Amygdala (tissue), 56 donors: ENCODE measurements at regions not wholly inside any gene's neighbourhood (a gene's known extent, or its start where the extent isn't known, plus 50 kb on each side); places are given as distances from the start of the nearest gene placed in this dataset.
"Not testable (repeated sequence)": the region's sequence is repeated elsewhere in the genome, so short reads cannot be mapped to it uniquely, and the experiment has no call there.

Experiments
- DNase-seq, 56 donors: peaks; one replicate each; lab custom pipeline; 2025; lab: John Stamatoyannopoulos, UW

DNA sequence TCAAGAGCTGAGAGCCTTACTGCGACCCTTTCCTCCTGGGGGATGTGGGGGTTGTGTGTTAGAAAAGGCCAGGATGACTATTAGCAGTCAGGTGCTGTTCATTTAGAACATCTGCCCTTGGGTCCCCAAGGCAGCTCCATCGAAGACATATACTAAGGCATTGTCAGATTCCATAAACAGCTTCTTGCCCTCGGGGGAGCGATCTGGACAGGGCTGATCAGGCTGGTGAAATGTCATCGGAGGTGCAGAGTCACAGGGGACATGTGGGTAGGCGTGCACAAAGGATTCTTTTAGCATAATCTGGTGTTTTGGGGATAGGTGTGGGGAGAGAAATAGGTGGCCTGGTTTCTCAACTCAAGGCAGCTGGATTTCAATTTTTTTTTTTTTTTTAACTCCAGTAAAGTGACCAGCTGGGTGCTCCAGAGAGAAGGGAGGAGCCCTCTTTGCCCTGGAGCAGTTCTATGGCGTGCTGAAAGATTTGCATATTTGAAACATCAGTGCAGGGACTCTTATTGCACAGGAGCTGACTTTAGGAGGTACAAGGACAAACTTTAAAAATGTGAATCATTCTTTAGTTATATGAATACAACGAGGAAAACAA lies 160.1 kb downstream of the SUDS3 start:
- DNase-seq = no peak

DNA sequence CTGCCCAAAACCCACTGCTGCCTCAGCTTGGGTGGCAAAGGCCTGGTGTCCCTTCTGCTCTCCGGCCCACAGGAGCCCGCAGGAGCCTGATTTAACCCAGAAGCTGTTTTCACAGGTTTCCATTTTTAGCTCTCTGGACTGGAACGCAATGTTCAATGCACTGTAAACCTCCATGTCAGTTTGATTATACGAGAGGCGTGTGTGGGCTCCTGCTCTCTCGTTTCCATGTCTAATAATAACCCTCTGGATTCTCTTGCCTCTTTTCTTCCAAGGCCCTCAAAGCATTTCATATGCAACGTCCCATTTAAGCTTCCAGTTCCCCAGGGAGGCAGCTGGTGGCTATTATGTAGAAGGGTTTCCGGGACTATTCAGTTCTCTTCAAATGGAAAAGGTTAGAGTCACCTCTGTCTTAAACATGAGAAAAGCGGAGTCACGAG lies 161.1 kb downstream of the SUDS3 start:
- peak in 14 of 56 donors; percentile 0 to 29 (median 6) for DNase-seq

DNA sequence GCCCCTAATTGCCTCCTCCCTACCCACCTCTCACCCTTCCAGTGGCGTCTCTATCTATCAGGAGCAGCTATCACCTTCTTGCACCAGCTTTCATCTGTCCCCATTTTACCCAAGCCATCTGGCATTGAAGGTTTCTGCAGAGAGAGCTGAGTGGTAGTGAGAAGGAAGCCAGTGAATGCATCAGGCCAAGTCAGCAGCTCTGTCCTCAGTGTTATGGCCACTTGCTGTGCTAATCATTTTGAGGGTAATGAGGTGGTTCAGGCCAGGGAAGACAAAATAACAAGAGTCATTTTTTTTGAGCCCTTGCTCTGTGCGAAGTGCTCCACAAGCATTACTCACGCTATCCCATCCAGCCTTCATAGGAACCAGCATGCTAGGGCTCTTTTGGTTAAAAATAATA lies 164.7 kb downstream of the SUDS3 start:
- no peak for DNase-seq

DNA sequence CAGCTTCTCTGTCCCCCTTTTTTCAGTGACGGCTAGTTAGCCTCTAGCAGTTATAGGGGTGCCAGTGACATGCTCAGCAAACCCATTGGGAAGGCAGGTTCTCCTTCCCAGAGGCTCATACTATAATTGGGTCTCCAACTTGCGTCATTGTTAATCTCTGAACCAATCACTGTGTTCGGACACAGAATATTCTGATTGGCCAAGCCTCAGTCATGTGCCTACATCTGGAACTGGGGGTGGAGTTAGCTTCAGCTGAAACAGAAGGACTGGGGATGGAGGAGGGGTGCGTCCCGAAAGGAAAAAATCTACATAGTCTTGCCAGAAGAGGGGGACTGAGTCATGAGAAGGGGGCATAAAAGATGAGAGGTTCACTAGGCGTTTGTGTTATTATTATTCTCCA lies 165.6 kb downstream of the SUDS3 start:
- DNase-seq = no peak

DNA sequence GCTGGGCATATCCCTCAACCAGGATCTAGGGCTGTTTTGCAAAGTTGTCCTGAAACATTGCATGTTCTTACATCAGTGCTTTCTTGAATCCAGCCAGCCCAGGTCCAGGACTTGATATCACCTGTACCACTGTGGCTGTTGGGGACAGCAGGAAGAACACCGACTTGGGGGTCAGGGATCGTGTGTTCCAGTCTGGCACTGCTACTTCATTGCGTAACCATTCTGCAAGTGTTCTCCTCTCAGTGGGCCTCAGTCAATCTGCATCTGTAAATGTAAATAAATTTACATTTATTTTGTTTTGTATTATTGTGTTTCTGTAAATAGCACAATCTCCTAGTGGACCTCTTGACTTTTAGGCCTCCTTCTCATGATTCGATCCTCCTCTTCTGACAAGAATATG lies 167.3 kb downstream of the SUDS3 start:
- DNase-seq = no peak

DNA sequence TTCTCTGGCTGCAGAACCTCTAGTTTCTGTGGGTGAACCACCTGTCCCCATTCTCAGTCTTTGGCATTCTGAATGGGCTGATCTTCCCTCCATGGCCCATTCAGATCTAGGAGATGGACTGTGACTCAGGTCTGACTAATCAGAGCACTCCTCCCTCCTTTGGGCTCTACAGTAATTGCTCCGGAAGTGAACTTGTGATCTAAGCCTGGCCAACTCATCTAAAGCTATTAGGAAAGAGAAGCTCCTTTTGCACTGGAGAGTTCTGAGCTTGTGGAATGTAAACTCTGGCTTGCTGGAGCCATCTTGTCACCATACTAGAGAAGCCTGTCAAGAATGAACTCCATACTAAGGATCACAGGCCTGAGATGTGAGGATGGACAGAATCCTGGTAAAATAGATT lies 168.2 kb downstream of the SUDS3 start:
- no peak for DNase-seq

DNA sequence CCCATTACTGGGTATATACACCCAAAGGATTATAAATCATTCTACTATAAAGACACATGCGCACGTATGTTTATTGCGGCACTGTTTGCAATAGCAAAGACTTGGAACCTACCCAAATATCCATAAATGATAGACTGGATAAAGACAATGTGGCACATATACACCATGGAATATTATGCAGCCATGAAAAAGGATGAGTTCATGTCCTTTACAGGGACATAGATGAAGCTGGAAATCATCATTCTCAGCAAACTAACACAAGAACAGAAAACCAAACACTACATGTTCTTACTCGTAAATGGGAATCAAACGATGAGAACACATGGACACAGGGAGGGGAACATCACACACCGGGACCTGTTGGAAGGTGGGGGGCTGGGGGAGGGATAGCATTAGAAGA lies 171.3 kb downstream of the SUDS3 start:
- DNase-seq = not testable (repeated sequence)

DNA sequence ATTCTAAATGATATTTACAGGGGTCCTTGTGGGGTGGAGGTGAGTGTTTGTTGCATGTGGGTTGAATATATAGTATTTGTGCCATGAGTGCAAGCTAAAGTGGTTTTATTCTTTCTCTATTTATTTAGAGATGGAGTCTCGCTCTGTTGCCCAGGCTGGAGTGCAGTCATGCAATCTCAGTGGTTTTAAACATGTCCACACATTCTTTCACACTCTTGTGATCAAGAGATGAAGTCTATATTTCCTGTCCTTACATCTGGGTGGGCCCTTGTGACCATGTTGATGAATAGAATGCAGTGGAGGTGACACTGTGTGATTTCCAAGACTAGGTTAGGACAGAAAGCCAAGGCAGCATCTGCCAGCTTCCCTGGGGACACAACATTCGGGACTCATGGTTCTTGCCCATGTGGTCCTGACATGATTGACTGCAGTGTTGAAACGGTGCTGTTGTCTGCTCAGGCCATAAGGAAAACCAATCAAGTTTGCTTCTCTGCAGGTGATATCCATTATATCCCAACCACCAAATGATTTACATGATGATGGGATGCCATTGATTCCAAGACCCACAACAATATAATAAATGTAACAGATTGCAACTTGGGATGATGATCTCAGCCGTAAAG lies 172.6 kb downstream of the SUDS3 start:
- no peak for DNase-seq

DNA sequence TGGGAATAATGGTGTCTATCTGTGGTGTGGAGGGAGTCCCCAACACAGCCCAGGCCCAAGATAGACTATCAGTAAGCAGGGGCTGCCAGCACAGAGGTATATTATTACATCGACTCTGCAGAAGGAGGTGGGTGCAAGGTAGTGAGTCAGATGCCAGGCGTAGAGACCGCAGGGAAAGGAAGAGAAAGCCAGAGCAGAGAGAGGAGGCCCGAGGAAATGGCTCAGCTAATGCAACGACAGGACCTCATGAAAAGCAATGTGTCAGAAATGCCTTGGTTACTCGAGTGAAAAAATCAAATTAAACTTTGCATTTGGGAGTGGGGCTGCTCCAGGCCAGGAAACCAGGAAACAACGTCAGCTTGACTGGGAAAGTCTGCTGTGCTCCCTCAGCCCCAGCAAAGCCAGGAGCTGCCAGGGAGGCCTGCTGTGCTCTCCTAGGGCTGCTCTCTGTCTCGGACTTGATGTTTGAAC lies 173.2 kb downstream of the SUDS3 start:
- DNase-seq = no peak

DNA sequence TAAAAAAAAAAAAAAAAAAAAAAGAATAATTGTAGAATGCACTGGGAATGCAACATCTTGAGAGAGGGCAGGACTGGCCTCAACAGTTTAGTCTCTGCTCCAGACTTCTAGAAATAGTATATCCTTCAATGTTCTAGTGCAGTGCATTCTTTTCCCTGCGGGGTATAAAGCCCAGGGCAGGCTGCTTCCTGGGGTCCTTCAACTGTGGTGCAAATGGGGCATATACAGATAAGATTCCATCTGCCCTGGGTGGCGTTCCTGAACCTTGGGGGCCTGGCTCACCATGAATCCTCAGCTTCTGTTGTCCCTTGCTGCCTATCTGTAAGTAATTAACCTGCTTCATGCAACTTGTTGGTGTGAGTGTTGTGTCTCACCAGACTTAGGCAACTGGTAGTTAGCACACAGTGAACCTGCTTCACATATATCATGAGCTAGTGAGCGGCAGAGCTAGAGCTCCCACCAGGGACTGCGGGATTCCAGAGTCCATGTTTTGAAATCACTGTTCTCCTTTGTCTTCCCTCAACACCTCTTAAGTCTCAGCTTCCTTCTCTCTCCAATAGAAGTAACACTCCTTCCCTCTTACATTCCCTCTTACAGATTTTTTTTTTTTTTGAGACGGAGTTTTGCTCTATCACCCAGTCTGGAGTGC lies 177.6 kb downstream of the SUDS3 start:
- DNase-seq = no peak

DNA sequence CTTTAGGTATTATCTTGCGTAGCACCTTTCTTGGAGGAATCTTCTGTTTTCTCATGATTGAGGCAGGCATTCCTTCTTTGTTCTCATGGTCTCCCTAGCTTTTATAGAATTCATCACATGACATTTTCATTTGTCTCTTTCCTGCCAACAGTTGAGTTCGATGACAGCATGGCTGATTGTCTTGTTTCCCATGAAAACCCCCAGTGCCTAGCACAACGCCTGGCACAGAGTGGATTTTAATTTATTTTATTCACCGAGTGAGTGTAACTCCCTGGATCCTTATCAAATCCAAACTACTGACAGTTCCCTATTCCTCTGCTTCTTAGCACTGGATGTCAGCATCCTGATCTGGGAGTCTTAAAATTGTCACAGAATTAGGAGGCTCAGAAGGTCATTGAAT lies 182.6 kb downstream of the SUDS3 start:
- DNase-seq = no peak

DNA sequence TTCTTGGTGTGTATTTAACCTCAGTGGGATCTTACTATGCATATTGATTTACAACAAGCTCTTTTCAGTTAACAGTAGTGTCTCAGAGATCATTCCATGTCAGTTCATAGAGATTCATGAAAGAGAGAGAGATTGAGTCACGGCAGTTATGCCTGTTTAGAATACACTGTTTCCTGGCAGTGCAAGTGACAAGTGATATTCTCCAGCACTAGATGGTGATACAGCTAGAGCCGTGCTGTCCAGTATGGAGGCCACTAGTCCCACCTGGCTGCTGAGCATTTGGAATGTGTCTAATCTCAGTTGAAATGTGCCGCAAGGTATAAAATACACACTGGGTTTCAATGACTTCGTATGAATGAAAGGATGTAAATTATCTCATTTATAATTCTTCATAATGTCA lies 184.4 kb downstream of the SUDS3 start:
- DNase-seq = no peak

DNA sequence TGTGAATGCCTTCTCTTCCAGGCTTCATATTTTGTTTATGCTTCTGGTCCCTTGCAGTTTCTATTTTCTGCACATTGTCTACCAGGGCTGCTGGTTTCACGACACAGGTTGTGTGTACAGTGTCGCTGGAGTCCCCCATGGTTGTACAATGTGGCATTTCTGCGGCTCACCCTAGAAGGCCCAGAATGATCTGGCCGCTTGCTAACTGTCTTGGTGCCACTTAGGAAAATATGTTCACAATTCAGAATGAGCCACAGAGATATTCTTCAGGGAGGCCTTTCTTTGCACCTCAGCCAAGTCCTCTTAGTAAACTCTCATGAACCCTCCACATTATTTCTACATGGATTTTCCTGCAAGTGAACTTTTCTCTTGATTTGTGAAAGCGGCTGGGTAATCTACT lies 195.4 kb downstream of the SUDS3 start:
- no peak for DNase-seq

DNA sequence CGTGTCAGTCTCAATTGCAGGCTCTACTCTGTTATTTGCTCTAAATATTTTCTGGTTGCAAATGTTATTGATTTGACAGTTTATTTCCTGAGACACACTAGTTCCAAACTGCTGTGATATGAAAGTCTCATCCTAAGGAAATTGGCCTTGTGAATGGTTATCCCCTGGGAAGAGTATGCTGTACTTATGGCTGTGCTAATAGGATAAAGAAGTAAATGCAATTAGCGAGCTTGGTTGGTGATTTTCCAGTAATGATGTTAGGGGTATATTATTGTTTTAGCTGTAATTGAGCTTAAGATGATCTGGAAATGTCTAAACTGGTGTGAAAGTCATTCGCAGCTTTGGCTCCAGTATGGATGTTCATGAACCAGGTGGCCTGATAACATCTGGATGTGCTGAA lies 197.9 kb downstream of the SUDS3 start:
- no peak for DNase-seq

DNA sequence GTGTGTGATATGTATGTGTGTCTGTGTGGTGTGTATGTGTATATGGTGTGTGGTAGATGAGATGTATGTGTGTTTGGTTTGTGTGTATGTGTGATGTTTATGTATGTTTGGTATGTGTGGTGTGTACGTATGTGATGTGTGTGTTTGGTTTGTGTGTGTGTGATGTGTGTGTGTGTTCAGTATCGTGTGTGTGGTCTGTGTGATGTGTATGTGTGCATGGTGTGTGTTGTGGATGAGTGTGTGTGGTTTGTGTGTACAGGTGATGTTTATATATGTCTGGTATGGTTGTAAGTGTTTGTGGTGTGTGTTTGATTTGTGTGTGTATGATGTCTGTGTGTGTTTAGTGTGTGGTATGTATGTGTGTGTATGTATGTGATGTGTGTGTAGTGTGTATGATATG lies 199.4 kb downstream of the SUDS3 start:
- no peak for DNase-seq

DNA sequence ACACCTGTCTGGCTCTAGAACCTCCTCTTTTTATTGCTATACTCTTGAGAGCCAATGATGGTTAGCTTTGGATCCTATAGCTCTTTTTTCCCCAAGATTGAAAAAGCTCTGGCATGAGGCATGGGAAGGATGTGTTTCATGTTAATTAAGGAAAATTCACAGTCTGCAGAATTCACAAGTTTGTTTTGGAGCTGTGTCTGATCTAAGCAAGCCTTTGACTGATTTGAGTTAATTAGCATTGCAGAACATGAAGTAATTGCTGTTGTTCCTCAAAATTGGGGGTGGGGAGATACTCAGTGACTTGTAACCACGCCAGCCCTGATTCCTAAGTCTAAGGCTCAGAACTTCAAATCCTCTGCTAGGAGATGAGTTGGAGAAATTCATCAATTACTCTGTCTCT lies 205.0 kb downstream of the SUDS3 start:
- peak in 4 of 56 donors; percentile 2 to 14 (median 4) for DNase-seq

DNA sequence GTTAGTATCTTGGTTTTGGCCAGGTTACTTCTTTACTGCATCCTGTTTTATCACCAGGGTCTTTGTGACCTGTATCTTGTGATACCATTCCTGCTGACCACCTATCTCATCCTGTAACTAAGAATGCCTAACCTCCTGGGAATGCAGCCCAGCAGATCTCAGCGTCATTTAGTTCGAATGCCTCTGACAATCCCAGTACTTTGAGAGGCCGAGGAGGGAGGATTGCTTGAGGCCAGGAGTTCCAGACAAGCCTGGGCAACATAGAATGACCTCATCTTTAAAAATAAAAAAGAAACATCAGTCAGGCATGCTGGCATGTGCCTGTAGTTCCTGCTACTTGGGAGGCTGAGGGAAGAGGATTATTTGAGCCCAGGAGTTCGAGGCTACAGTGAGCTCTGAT lies 206.5 kb downstream of the SUDS3 start:
- DNase-seq = no peak

DNA sequence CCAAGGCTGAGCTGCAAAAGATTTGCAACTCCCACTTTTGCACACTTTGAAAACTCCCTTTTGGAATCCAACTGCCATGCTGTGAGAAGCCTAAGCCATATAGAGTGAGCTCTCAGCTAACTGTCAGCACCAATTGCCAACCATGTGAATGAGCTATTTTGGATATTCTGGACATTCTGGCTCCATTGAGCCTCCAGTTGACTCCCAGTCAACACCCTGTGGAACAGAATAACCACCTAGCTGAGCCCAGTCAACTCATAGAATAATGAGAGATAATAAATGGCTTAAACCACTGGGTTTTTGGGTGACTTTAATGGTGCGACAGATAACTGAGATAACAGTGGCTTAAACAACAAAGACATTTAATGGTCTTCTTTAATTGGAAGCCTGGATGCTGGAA lies 210.1 kb downstream of the SUDS3 start:
- no peak for DNase-seq

DNA sequence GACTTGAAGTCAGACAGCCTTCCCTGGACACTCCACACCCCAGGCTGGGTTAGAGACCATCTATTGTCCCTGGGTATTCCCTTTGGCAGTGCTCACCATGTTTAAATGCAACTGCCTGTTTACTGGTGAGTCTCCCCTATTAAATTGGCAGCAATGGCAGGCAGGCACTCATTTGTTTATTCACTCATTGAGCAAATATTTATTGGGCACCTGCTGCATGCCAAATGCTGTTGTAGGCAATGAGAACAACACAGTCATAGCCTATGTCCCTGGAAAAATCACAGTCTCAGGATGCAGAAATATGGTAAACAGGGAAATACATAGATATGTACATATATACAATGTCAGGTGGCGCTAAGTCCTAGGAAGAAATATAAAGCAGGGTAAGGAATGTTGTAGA lies 212.8 kb downstream of the SUDS3 start:
- DNase-seq = no peak

DNA sequence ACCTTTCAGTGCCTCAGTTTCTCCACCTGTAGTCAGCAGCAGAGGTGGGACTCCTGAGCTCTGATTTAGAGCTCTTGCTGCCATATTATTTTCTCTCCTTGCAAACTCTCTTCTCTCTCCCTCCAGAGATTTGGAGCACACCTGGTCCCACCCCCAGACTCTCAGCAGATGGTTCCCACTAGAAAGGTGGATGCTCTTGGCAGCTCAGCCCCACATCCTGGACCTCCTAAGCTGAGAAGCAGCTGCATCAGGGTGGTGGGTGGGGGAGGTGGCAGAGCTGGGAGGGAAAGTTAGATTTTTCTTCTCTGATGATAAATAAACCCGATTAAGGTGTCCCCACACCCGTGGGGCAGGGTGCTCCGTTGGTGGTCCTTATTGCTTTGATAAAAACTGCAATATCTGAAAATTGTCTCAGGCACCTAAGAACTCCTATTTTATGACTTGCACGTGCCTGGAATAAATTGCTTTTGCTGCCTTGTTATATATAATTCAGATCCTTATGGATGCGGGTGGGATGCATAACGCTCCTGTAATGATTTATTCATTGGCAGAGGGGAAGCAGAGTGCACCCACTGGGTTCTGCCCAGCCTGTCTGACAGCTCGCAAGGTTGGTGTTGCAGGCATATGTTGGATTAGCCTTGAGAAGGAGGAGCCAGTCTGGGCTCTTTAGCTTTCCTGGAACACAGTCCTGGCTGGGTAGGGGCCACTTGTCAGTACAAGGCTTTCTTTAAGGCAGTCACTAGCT lies 214.2 kb downstream of the SUDS3 start:
- DNase-seq = peak in 1 of 56 donors; percentile 6

DNA sequence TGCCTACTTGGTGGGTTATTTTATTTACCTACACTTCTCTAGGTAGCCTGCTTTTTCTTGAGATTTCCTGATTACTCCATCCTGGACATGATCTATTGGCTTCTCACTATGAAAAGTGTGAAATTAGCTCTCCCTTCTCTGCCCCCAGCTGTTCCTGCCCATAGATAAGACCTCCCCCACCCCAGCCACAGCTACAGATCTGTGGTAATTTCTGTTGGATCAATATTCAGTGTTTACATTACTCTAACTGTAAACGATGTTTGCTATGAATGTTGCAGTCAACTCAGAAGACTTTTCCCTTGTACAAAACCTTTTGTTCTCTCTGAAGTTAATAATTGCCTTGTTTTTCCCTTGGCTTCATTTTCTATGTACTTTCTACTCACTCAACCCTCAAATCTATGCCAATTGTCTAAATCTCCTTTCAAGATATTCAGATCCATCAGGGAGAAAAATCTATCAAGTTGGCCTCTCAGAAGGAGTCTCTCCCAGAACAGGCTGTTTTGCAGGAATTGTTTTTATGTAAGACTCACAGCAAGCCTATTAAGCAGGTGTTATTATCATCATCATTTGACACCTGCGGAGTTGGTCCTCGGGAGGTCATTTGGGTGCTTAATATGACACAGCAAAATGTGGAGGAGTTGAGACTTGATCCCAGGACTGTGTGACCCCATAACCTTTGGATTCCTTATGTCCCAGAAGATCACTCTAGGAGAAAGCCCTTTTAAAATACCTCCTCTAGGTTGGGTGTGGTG lies 227.4 kb downstream of the SUDS3 start:
- DNase-seq = no peak
